ENCODE measurements at regions not wholly inside any gene's neighbourhood (a gene's known extent, or its start where the extent isn't known, plus 50 kb on each side); places are given as distances from the start of the nearest gene placed in this dataset.

GRCh38 chr1:17924578-17924977 lies 169.4 kb downstream of the ACTL8 start:
- Histone ChIP-seq H2BK120ac (replicated peaks; ENCODE audit: low read depth, low read length) (no peak overlapping the region), H3K14ac (ENCODE audit: insufficient read length) (no peak overlapping the region), H3K23me2 (ENCODE audit: low read depth, low read length) (no peaks in the 10 kb centered on the region; the same call in 1 of the 2 replicates), H3K18ac (ENCODE audit: extremely low read depth, low read length) (no peak overlapping the region), H4K5ac (ENCODE audit: insufficient read length, low read depth, low read length) (no peak overlapping the region), H3K36me3 (ENCODE audit: control insufficient read depth in 2 of 4, insufficient read depth in 4 of 4, low read length in 3 of 4) (no peaks in the 10 kb centered on the region), H3K79me2 (ENCODE audit: control insufficient read depth in 1 of 2, insufficient read depth in 2 of 2, low read length in 2 of 2) (no peaks in the 10 kb centered on the region), H3K9me3 (ENCODE audit: insufficient read depth in 2 of 2, low read depth in 1 of 2, low read length in 1 of 2) (no peaks in the 10 kb centered on the region), H3K79me1 (ENCODE audit: low read depth, low read length) (no peaks in the 10 kb centered on the region), H2BK15ac (ENCODE audit: low read length) (no peak overlapping the region), H3K4ac (replicated peaks; ENCODE audit: insufficient read length, low read depth, low read length) (no peak overlapping the region), H2BK12ac (ENCODE audit: low read depth, low read length) (no peak overlapping the region), H4K91ac (replicated peaks; ENCODE audit: insufficient read length, low read length) (no peak overlapping the region), H3K27ac (ENCODE audit: low read depth, low read length) (no peak overlapping the region), H3K4me3 (ENCODE audit: extremely low read depth in 1 of 4, insufficient read depth in 2 of 4, low read depth in 3 of 4, low read length in 4 of 4) (no peak overlapping the region), H3K9ac (replicated peaks in 1 of 4; ENCODE audit: extremely low read depth in 1 of 4, low read depth in 3 of 4, low read length in 3 of 4) (no peak overlapping the region), H2AFZ (ENCODE audit: low read length) (no peak overlapping the region), H3K23ac (ENCODE audit: insufficient read length) (no peak overlapping the region), H3K4me2 (ENCODE audit: insufficient read depth in 1 of 2, low read depth in 2 of 2, low read length in 2 of 2) (no peak overlapping the region), H2AK5ac (ENCODE audit: low read depth, low read length) (no peak overlapping the region), H3K4me1 (replicated peaks in 1 of 4; ENCODE audit: control insufficient read depth in 3 of 4, insufficient read depth in 4 of 4, low read length in 3 of 4) (0 out of 7 replicates have a peak, but pooled peaks cover 0 to 2% (median 0%) of the 10 kb centered on the region in 4 experiments), H4K8ac (ENCODE audit: extremely low read depth, insufficient read depth, low read length) (no peak overlapping the region), H3K56ac (replicated peaks; ENCODE audit: insufficient read length, low read depth, low read length) (no peak overlapping the region), H3K27me3 (replicated peaks in 1 of 4; ENCODE audit: control insufficient read depth in 3 of 4, extremely low read depth in 1 of 4, insufficient read depth in 3 of 4, low read length in 3 of 4) (peaks cover 0 to 4% (median 0%) of the 10 kb centered on the region in 4 experiments; a peak in 1 of 7 replicates), H2BK5ac (ENCODE audit: low read depth, low read length) (no peak overlapping the region), H2BK20ac (ENCODE audit: low read length) (no peak overlapping the region), H4K20me1 (replicated peaks in 1 of 2; ENCODE audit: control insufficient read depth in 1 of 2, insufficient read depth in 2 of 2, low read length in 2 of 2) (no peaks in the 10 kb centered on the region)
- TF ChIP-seq HDAC2 (IDR thresholded peaks at IDR 0.05; ENCODE audit: borderline replicate concordance in 1 of 2, low read depth in 2 of 2, low read length in 2 of 2) (no peak), MAX (IDR thresholded peaks at IDR 0.05) (peak; percentile 92), E2F6 (IDR thresholded peaks at IDR 0.05) (peak; percentile 69; the same call in 1 of the 2 replicates), USF2 (IDR thresholded peaks at IDR 0.05; ENCODE audit: low read length) (peak; percentile 70), CHD2 (IDR thresholded peaks at IDR 0.05; ENCODE audit: low read length) (no peak), ATF2 (IDR thresholded peaks at IDR 0.05; ENCODE audit: low read length) (no peak), TBP (IDR thresholded peaks at IDR 0.05; ENCODE audit: low read depth, low read length) (no peak)
- FAIRE-seq (no peak), DNase-seq (ENCODE audit: low read depth in 1 of 2, low spot score in 2 of 2) (no peak)
- POLR2A ChIA-PET (ENCODE audit: partially characterized antibody) = interaction anchor here (1.2 kb wide), 1 partner anchor 176 kb away, joined by 3 read pairs; no protein-coding TSS in a partner anchor
- CTCF ChIA-PET (ENCODE audit: partially characterized antibody) = interaction anchor here (0.6 to 5.2 kb wide), 23 partner anchors 9 to 657 kb away, joined by 3 to 31 read pairs (median 6); no protein-coding TSS in a partner anchor
